HEK293 (cell line): ENCODE measurements at regions not wholly inside any gene's neighbourhood (a gene's known extent, or its start where the extent isn't known, plus 50 kb on each side); places are given as distances from the start of the nearest gene placed in this dataset.

Experiments
- CTCF ChIA-PET: fragments of 350-600 bp; formaldehyde crosslinking; extraction: SDS; loops from one replicate; lab custom pipeline; 2021; ENCODE audit warnings: antibody characterized with exemption; lab: Yijun Ruan, JAX
- POLR2A ChIA-PET: fragments of 300-600 bp; formaldehyde crosslinking; extraction: SDS; loops from one replicate; lab custom pipeline; 2020; ENCODE audit warnings: antibody characterized with exemption, inconsistent platforms; lab: Yijun Ruan, JAX
- H3K27ac ChIP-seq: fragments of 200-500 bp; sonication (Bioruptor generic); 2 replicates; pipeline ENCODE4 v1.5.1; 2014; ENCODE audit warnings: low read depth, low read length, control low read depth, inconsistent platforms; ENCODE audit errors: extremely low read depth
- H3K36me3 ChIP-seq, 2 experiments: fragments of 200-500 bp in 1 of 2; sonication (Bioruptor generic) in 1 of 2; 1 replicate in 1 of 2; 2 replicates in 1 of 2; pipeline ENCODE4 v1.5.1; 2014 to 2017; ENCODE audit warnings: inconsistent platforms in 2 of 2, low read length in 2 of 2; ENCODE audit not compliant: control insufficient read depth in 2 of 2, insufficient read depth in 1 of 2
- H3K4me1 ChIP-seq: fragments of 200-500 bp; sonication (Bioruptor generic); 2 replicates; pipeline ENCODE4 v1.5.1; 2014; ENCODE audit warnings: mild to moderate bottlenecking, low read length, inconsistent platforms; ENCODE audit not compliant: control insufficient read depth, insufficient read depth
- H3K4me3 ChIP-seq: 2 replicates; pipeline ENCODE4 v1.5.1; 2011; ENCODE audit warnings: low read depth, mild to moderate bottlenecking, control low read depth, low read length, moderate library complexity
- H3K9me3 ChIP-seq: fragments of 200-500 bp; sonication (Bioruptor generic); 2 replicates; pipeline ENCODE4 v1.5.1; 2014; ENCODE audit warnings: low read depth, low read length, inconsistent platforms; ENCODE audit not compliant: control insufficient read depth, insufficient read depth
- BCL11A ChIP-seq: fragments of 450-650 bp; formaldehyde crosslinking; IDR thresholded peaks from 2 replicates; pipeline ENCODE4 v1.5.1; 2016; ENCODE audit warnings: low read depth, missing biosample characterization, missing genetic modification characterization
- ELK4 ChIP-seq: IDR thresholded peaks from 2 replicates; pipeline ENCODE4 v1.6.1; 2011; ENCODE audit warnings: mild to moderate bottlenecking, low read depth, low read length, borderline replicate concordance
- HOXD13 ChIP-seq: sonication (generic); formaldehyde crosslinking; IDR thresholded peaks from 2 replicates; pipeline ENCODE4 v1.8.0; 2022; ENCODE audit warnings: missing genetic modification reagents, borderline replicate concordance
- KLF17 ChIP-seq: fragments of 450-650 bp; formaldehyde crosslinking; IDR thresholded peaks from 2 replicates; pipeline ENCODE4 v1.5.1; 2016; ENCODE audit warnings: missing biosample characterization, missing genetic modification characterization
- KLF7 ChIP-seq: fragments of 450-650 bp; formaldehyde crosslinking; IDR thresholded peaks from 2 replicates; pipeline ENCODE4 v1.5.1; 2016; ENCODE audit warnings: missing biosample characterization, missing genetic modification characterization, borderline replicate concordance
- PBX3 ChIP-seq: sonication (generic); formaldehyde crosslinking; IDR thresholded peaks from 2 replicates; pipeline ENCODE4 v1.8.1; 2022; ENCODE audit warnings: mild to moderate bottlenecking, moderate library complexity, missing genetic modification reagents
- WT1 ChIP-seq: fragments of 450-650 bp; formaldehyde crosslinking; IDR thresholded peaks from 2 replicates; pipeline ENCODE4 v1.5.1; 2016; ENCODE audit warnings: missing biosample characterization, missing genetic modification characterization
- ZBTB44 ChIP-seq: fragments of 450-650 bp; IDR thresholded peaks from 2 replicates; pipeline ENCODE4 v1.5.1; 2018; ENCODE audit warnings: missing biosample characterization, mild to moderate bottlenecking, missing genetic modification characterization
- ZBTB48 ChIP-seq: fragments of 450-650 bp; formaldehyde crosslinking; IDR thresholded peaks from 2 replicates; pipeline ENCODE4 v1.5.1; 2016; ENCODE audit warnings: missing biosample characterization, missing genetic modification characterization
- ZFP69B ChIP-seq: fragments of 450-650 bp; formaldehyde crosslinking; IDR thresholded peaks from 2 replicates; pipeline ENCODE4 v1.5.1; 2016; ENCODE audit warnings: missing biosample characterization, missing genetic modification characterization
- ZNF10 ChIP-seq: fragments of 450-650 bp; formaldehyde crosslinking; IDR thresholded peaks from 2 replicates; pipeline ENCODE4 v1.5.1; 2017; ENCODE audit warnings: missing biosample characterization, missing genetic modification characterization
- ZNF112 ChIP-seq: fragments of 450-650 bp; formaldehyde crosslinking; IDR thresholded peaks from 2 replicates; pipeline ENCODE4 v1.5.0; 2017; ENCODE audit warnings: missing biosample characterization, missing genetic modification characterization
- ZNF132 ChIP-seq: fragments of 450-650 bp; formaldehyde crosslinking; IDR thresholded peaks from 2 replicates; pipeline ENCODE4 v1.5.1; 2017; ENCODE audit warnings: missing biosample characterization, missing genetic modification characterization, borderline replicate concordance
- ZNF140 ChIP-seq: fragments of 450-650 bp; formaldehyde crosslinking; IDR thresholded peaks from 2 replicates; pipeline ENCODE4 v1.5.1; 2016; ENCODE audit warnings: missing biosample characterization, missing genetic modification characterization
- ZNF202 ChIP-seq: fragments of 450-650 bp; formaldehyde crosslinking; IDR thresholded peaks from 2 replicates; pipeline ENCODE4 v1.5.1; 2016; ENCODE audit warnings: missing biosample characterization, missing genetic modification characterization, borderline replicate concordance
- ZNF211 ChIP-seq: fragments of 450-650 bp; formaldehyde crosslinking; IDR thresholded peaks from 2 replicates; pipeline ENCODE4 v1.5.1; 2016; ENCODE audit warnings: low read depth, missing biosample characterization, missing genetic modification characterization
- ZNF223 ChIP-seq: fragments of 450-650 bp; formaldehyde crosslinking; IDR thresholded peaks from 2 replicates; pipeline ENCODE4 v1.5.1; 2016; ENCODE audit warnings: missing biosample characterization, missing genetic modification characterization
- ZNF416 ChIP-seq: fragments of 450-650 bp; formaldehyde crosslinking; IDR thresholded peaks from 2 replicates; pipeline ENCODE4 v1.5.1; 2016; ENCODE audit warnings: missing biosample characterization, missing genetic modification characterization
- ZNF555 ChIP-seq: fragments of 450-650 bp; formaldehyde crosslinking; conservative IDR thresholded peaks from 2 replicates; pipeline ENCODE4 v1.5.1; 2017; ENCODE audit warnings: missing biosample characterization, mild to moderate bottlenecking, missing genetic modification characterization, inconsistent platforms
- ZNF600 ChIP-seq: fragments of 450-650 bp; formaldehyde crosslinking; IDR thresholded peaks from 2 replicates; pipeline ENCODE4 v1.5.1; 2016; ENCODE audit warnings: missing biosample characterization, missing genetic modification characterization
- ZNF623 ChIP-seq: fragments of 450-650 bp; formaldehyde crosslinking; IDR thresholded peaks from 2 replicates; pipeline ENCODE4 v1.5.1; 2016; ENCODE audit warnings: missing biosample characterization, missing genetic modification characterization
- ZNF654 ChIP-seq: fragments of 450-650 bp; formaldehyde crosslinking; IDR thresholded peaks from 2 replicates; pipeline ENCODE4 v1.5.1; 2016; ENCODE audit warnings: low read depth, missing biosample characterization, missing genetic modification characterization
- ZNF776 ChIP-seq: fragments of 450-650 bp; formaldehyde crosslinking; IDR thresholded peaks from 2 replicates; pipeline ENCODE4 v1.5.0; 2017; ENCODE audit warnings: missing biosample characterization, missing genetic modification characterization, borderline replicate concordance
- ZNF777 ChIP-seq: fragments of 450-650 bp; formaldehyde crosslinking; IDR thresholded peaks from 2 replicates; pipeline ENCODE4 v1.5.1; 2017; ENCODE audit warnings: missing biosample characterization, missing genetic modification characterization, borderline replicate concordance
- ZSCAN30 ChIP-seq: fragments of 450-650 bp; IDR thresholded peaks from 2 replicates; pipeline ENCODE4 v1.5.1; 2018; ENCODE audit warnings: missing biosample characterization, mild to moderate bottlenecking, missing genetic modification characterization, moderate library complexity
- ZXDB ChIP-seq: fragments of 450-650 bp; formaldehyde crosslinking; IDR thresholded peaks from 2 replicates; pipeline ENCODE4 v1.5.1; 2016; ENCODE audit warnings: missing biosample characterization, missing genetic modification characterization

- TF ChIP-seq ZNF140 (tag by site-specific recombination): peak; percentile 78; the same call in 1 of the 2 replicates
- peak; percentile 63 for TF ChIP-seq ZNF555 (tag by site-specific recombination)
- peak; percentile 45 for TF ChIP-seq ZNF623 (tag by site-specific recombination)
These were observed 126.1 kb upstream of the PLS3 start (continued) for GRCh38 chrX:115434834-115435233.

- POLR2A ChIA-PET: no interaction called here
- TF ChIP-seq HOXD13 (CRISPR knock-in tag) (no peak), ZNF654 (tag by site-specific recombination) (no peak), BCL11A (tag by site-specific recombination) (no peak), ZNF202 (no peak), ZNF223 (no peak), ZBTB48 (no peak), ZNF132 (tag by site-specific recombination) (no peak), ZNF777 (tag by site-specific recombination) (no peak), ELK4 (no peak), ZNF776 (tag by site-specific recombination) (no peak), ZBTB44 (tag by site-specific recombination) (no peak), ZNF112 (no peak)
- Histone ChIP-seq H3K36me3 (no peaks in the 10 kb centered on the region), H3K4me1 (no peaks in the 10 kb centered on the region), H3K9me3 (no peaks in the 10 kb centered on the region; the same call in 1 of the 2 replicates), H3K4me3 (no peak overlapping the region), H3K27ac (no peak overlapping the region)
- CTCF ChIA-PET: interaction anchor here (0.6 kb wide), 1 partner anchor 142 kb away, joined by 4 read pairs; no protein-coding TSS in a partner anchor
These were observed 123.0 kb upstream of the PLS3 start for GRCh38 chrX:115437841-115438595.

GRCh38 chrX:115448146-115448545 lies 112.8 kb upstream of the PLS3 start:
- Histone ChIP-seq H3K27ac (no peak overlapping the region), H3K36me3 (no peaks in the 10 kb centered on the region), H3K4me1 (no peaks in the 10 kb centered on the region), H3K9me3 (no peaks in the 10 kb centered on the region), H3K4me3 (no peak overlapping the region)
- CTCF ChIA-PET: no interaction called here
- POLR2A ChIA-PET: no interaction called here
- TF ChIP-seq WT1 (tag by site-specific recombination) (no peak), ZBTB48 (no peak), ZSCAN30 (tag by site-specific recombination) (no peak), KLF17 (tag by site-specific recombination) (no peak), ZNF600 (tag by site-specific recombination) (no peak), KLF7 (tag by site-specific recombination) (no peak), ZFP69B (tag by site-specific recombination) (no peak), ZNF416 (tag by site-specific recombination) (no peak), PBX3 (CRISPR knock-in tag) (no peak), ZNF623 (tag by site-specific recombination) (no peak), ZNF10 (tag by site-specific recombination) (no peak), ZNF211 (tag by site-specific recombination) (no peak), ZXDB (tag by site-specific recombination) (no peak)
- TF ChIP-seq, all 188 proteins: peak for 0
